K562 (cell line): ENCODE measurements at regions not wholly inside any gene's neighbourhood (a gene's known extent, or its start where the extent isn't known, plus 50 kb on each side); places are given as distances from the start of the nearest gene placed in this dataset.

Source experiments
- ATAC-seq: fragments of 200-7000 bp; cut with Tn5 transposase; 3 replicates; pipeline ENCODE4 v1.9.1; 2020; ENCODE audit warnings: moderate library complexity
- BruUV-seq: library from RNA; stranded (reverse); fragments of 400-500 nt; replicated peaks from 2 replicates; lab custom pipeline; 2021; lab: Mats Ljungman, UMichigan
- CTCF ChIA-PET: fragments of 300-600 bp; formaldehyde crosslinking; extraction: SDS; loops from one replicate; lab custom pipeline; 2021; ENCODE audit warnings: low intra/inter-chr PET ratio; lab: Yijun Ruan, JAX
- POLR2A ChIA-PET: fragments of 300-600, 350-650 bp; sonication (Branson Sonifier 250); formaldehyde crosslinking; extraction: SDS; loops from one replicate; lab custom pipeline; 2021; ENCODE audit warnings: antibody characterized with exemption, inconsistent platforms; lab: Yijun Ruan, JAX
- DNase-seq, 4 experiments: peaks; one replicate each; pipeline versions ENCODE4 v3.0.0 to v3.0.0-alpha.2; 2011 to 2018; ENCODE audit warnings: low spot score in 3 of 4, mixed read lengths in 3 of 4; ENCODE audit errors: extremely low read depth in 1 of 4
- FAIRE-seq: peaks from 2 replicates; lab custom pipeline; 2011; peaks lifted over from hg19 to GRCh38; lab: Jason Lieb, UNC
- H2AFZ ChIP-seq: 2 replicates; pipeline ENCODE4 v1.6.0; 2011; ENCODE audit warnings: low read depth, low read length, control low read depth, inconsistent platforms
- H3K27ac ChIP-seq: fragments of 200-600 bp; 3 replicates; pipeline ENCODE4 v1.8.0; 2011; ENCODE audit warnings: low read depth, mild to moderate bottlenecking, control low read depth, inconsistent platforms, low read length, moderate library complexity, mixed read lengths; ENCODE audit errors: extremely low read depth
- H3K27me3 ChIP-seq, 2 experiments: fragments of 300-600 bp in 1 of 2; 2 replicates in 1 of 2; 3 replicates in 1 of 2; pipeline versions ENCODE4 v1.6.0 to v1.8.0; 2011; ENCODE audit warnings: inconsistent platforms in 2 of 2, low read length in 2 of 2, mild to moderate bottlenecking in 1 of 2, mixed read lengths in 1 of 2, moderate library complexity in 1 of 2; ENCODE audit not compliant: control insufficient read depth in 2 of 2, insufficient read depth in 2 of 2
- H3K36me3 ChIP-seq: fragments of 300-600 bp; 3 replicates; pipeline ENCODE4 v1.8.0; 2011; ENCODE audit warnings: mild to moderate bottlenecking, low read length, inconsistent platforms; ENCODE audit not compliant: control insufficient read depth, insufficient read depth
- H3K4me1 ChIP-seq, 2 experiments: fragments of 200-600 bp in 1 of 2; replicated peaks in 1 of 2; 2 replicates in 1 of 2; 3 replicates in 1 of 2; pipeline versions ENCODE4 v1.5.1 to v1.8.0; 2011; ENCODE audit warnings: inconsistent platforms in 2 of 2, low read length in 2 of 2, mild to moderate bottlenecking in 1 of 2, mixed read lengths in 1 of 2, moderate library complexity in 1 of 2; ENCODE audit not compliant: control insufficient read depth in 2 of 2, insufficient read depth in 2 of 2
- H3K4me2 ChIP-seq: 2 replicates; pipeline ENCODE4 v1.6.1; 2011; ENCODE audit warnings: low read length, control low read depth, inconsistent platforms, mixed read lengths; ENCODE audit not compliant: insufficient read depth
- H3K4me3 ChIP-seq: fragments of 200-600 bp; sonication (generic), shearing (Covaris generic); 2 replicates; pipeline ENCODE4 v1.5.1; 2016; ENCODE audit warnings: control low read depth, inconsistent platforms
- H3K79me2 ChIP-seq: fragments of 200-600 bp; 3 replicates; pipeline ENCODE4 v1.8.0; 2011; ENCODE audit warnings: low read length, inconsistent platforms; ENCODE audit not compliant: control insufficient read depth, insufficient read depth
- H3K9ac ChIP-seq, 2 experiments: 2 replicates each; pipeline versions ENCODE4 v1.6.0 to v1.6.1; 2011; ENCODE audit warnings: low read depth in 2 of 2, low read length in 2 of 2, control low read depth in 1 of 2, inconsistent platforms in 1 of 2, mild to moderate bottlenecking in 1 of 2, mixed read lengths in 1 of 2; ENCODE audit not compliant: insufficient read depth in 1 of 2
- H3K9me1 ChIP-seq: one replicate; pipeline ENCODE4 v1.6.0; 2011; ENCODE audit warnings: inconsistent platforms, mild to moderate bottlenecking, low read length, moderate library complexity; ENCODE audit not compliant: control insufficient read depth, insufficient read depth
- H3K9me3 ChIP-seq: replicated peaks from 2 replicates; pipeline ENCODE4 v1.5.1; 2011; ENCODE audit warnings: low read depth, low read length, inconsistent platforms; ENCODE audit not compliant: control insufficient read depth, insufficient read depth
- H4K20me1 ChIP-seq: replicated peaks from 2 replicates; pipeline ENCODE4 v1.6.1; 2011; ENCODE audit warnings: low read length, inconsistent platforms, mixed read lengths; ENCODE audit not compliant: control insufficient read depth, insufficient read depth
- ETV5 ChIP-seq: sonication (generic); formaldehyde crosslinking; IDR thresholded peaks from 2 replicates; pipeline ENCODE4 v1.4.0; 2020; ENCODE audit warnings: low read depth, mild to moderate bottlenecking, missing genetic modification reagents
- HSF4 ChIP-seq: fragments of 250-450 bp; sonication (Bioruptor Pico); IDR thresholded peaks from 2 replicates; pipeline ENCODE4 v2.1.2; 2022; ENCODE audit warnings: mild to moderate bottlenecking, moderate library complexity, borderline replicate concordance
- MLX ChIP-seq, 2 experiments: fragments of 450-650 bp in 1 of 2; sonication (generic) in 1 of 2; formaldehyde crosslinking; conservative IDR thresholded peaks; 2 replicates each; pipeline versions ENCODE4 v1.4.0 to v1.8.1; 2020 to 2022; ENCODE audit warnings: mild to moderate bottlenecking in 1 of 2, missing genetic modification reagents in 1 of 2
- NFIX ChIP-seq: fragments of 250-450 bp; sonication (Bioruptor Pico); IDR thresholded peaks from 2 replicates; pipeline ENCODE4 v1.4.0; 2020; ENCODE audit warnings: low read depth, mild to moderate bottlenecking, moderate library complexity
- NFXL1 ChIP-seq: fragments of 450-650 bp; formaldehyde crosslinking; IDR thresholded peaks from 2 replicates; pipeline ENCODE4 v1.4.0; 2021; ENCODE audit warnings: mild to moderate bottlenecking
- ZNF449 ChIP-seq: fragments of 250-450 bp; sonication (Bioruptor Pico); IDR thresholded peaks from 2 replicates; pipeline ENCODE4 v1.8.0; 2022; ENCODE audit warnings: moderate library complexity, mild to moderate bottlenecking, inconsistent platforms
- ZNF668 ChIP-seq: fragments of 250-450 bp; sonication (Bioruptor Pico); IDR thresholded peaks from 2 replicates; pipeline ENCODE4 v1.8.0; 2022; ENCODE audit warnings: mild to moderate bottlenecking, inconsistent platforms
- WGBS: fragments of 100-300 bp; shearing (Covaris generic); methylation state at CpG from one replicate; pipeline ENCODE4 v1.1.6; 2016; ENCODE audit warnings: low coverage, mixed read lengths; ENCODE audit not compliant: insufficient coverage; ENCODE audit errors: missing lambda C conversion rate; 5-methylcytosine and 5-hydroxymethylcytosine counted together
- in situ Hi-C: fragments of 300-500 bp; cut with MboI; formaldehyde crosslinking; loops from 4 replicates; pipeline ENCODE4 v1.15.0; 2018; ENCODE audit warnings: inconsistent platforms, mixed read lengths
- intact Hi-C: fragments of 100-400 bp; cut with micrococcal nuclease; formaldehyde crosslinking; loops from 2 replicates; pipeline ENCODE4 v1.14.2; 2022

- intact Hi-C loops: no loop called here
- no peaks in the 10 kb centered on the region for H3K79me2 ChIP-seq
- ChIA-PET POLR2A (interaction anchor here (1.0 kb wide), 1 partner anchor 11 kb away, joined by 3 read pairs; no protein-coding TSS in a partner anchor), CTCF (no interaction called here)
- H3K4me2 ChIP-seq: no peak overlapping the region
- in situ Hi-C loops: no loop called here
- TF ChIP-seq NFXL1 (CRISPR knock-in tag) (no peak), ZNF668 (CRISPR knock-in tag) (no peak), MLX (CRISPR knock-in tag; conservative IDR thresholded peaks at IDR 0.05) (no peak), HSF4 (CRISPR knock-in tag) (no peak), ETV5 (no peak), ZNF449 (CRISPR knock-in tag) (no peak), NFIX (no peak)
- FAIRE-seq (no peak), DNase-seq (no peak), ATAC-seq (no peak)
- no peaks in the 10 kb centered on the region for H4K20me1 ChIP-seq
- no peak overlapping the region for H3K4me3 ChIP-seq
- H3K27me3 ChIP-seq: peaks cover 0 to 14% of the 10 kb centered on the region in 2 experiments; a peak in 3 of 5 replicates
- H3K36me3 ChIP-seq: no peaks in the 10 kb centered on the region
- no peaks in the 10 kb centered on the region for H3K9me1 ChIP-seq
- no TSS peak for BruUV-seq
- no peak overlapping the region for H3K9ac ChIP-seq
- no peaks in the 10 kb centered on the region for H3K9me3 ChIP-seq
- no peaks in the 10 kb centered on the region for H3K4me1 ChIP-seq
- 0% methylated on average over 8 of the region's 8 CpGs for WGBS
- H2AFZ ChIP-seq: no peak overlapping the region
- H3K27ac ChIP-seq: no peak overlapping the region
Measured at GRCh38 chr2:16290311-16291020, 350.1 kb downstream of the MYCN start.
